ENCODE measurements at regions not wholly inside any gene's neighbourhood (a gene's known extent, or its start where the extent isn't known, plus 50 kb on each side); places are given as distances from the start of the nearest gene placed in this dataset.
A peak's percentile ranks its signal among the peaks of the same experiment; 100 is the strongest.
"Not testable (repeated sequence)": the region's sequence is repeated elsewhere in the genome, so short reads cannot be mapped to it uniquely, and the experiment has no call there.

DNA sequence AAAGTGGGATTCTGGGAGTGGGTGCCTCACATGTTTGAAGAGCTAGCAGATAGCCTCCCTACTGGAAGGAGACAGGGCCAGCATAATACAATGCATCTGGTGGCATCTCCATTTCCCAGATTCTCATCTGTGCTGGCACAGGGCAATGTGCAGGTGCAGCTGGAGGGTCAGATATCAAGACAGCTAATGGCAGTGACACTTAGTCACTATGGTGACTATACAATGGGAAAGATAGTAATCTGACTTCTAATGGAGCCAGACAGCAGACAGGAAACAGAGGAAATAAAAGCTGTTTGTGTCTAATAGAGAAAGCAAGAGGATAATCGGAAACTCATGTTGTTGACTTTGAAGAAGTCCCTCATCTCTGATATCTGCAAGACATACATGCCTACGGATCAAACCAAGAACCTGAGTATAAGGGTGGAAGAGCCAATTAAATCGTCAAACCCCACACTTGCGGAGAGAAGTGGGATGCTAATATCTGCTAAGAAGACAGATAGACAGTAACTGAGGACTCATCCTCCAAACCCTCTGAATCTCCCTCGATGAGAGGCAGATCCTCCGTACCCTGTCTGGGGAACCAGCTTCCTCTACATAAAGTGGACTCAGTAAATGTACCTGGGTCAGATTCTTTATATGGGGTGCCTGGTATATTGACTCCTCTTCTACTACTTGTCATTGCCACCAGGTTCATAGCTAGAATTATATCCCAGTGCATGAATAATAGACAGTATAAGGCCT is 692.7 kb downstream of the SOCS6 start:
- DNase-seq, result no peak

- DNase-seq, result no peak
Observed at GRCh38 chr18:70973626-70974025, 684.8 kb downstream of the SOCS6 start.

- no peak for DNase-seq
Observed at GRCh38 chr18:70966419-70966818, 677.6 kb downstream of the SOCS6 start.

DNA sequence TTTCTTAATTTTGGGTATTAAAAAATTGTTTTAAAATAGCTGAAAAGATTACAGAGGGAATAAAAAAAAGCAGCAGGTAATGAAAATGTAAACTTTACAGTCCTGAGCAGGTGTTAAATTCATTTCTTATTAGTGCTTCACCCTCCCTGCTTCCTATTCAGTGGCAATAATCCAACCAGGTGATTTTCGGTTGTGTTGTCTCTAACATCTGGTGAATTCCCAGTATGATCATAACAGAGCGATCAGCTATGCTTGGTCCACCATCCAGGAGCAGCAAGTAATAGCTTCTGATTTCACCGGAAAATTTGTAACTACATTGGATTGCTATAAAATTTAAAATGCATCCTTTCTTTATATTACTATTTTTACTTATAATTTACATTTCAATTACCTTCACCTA is 673.1 kb downstream of the SOCS6 start:
- no peak for DNase-seq

DNA sequence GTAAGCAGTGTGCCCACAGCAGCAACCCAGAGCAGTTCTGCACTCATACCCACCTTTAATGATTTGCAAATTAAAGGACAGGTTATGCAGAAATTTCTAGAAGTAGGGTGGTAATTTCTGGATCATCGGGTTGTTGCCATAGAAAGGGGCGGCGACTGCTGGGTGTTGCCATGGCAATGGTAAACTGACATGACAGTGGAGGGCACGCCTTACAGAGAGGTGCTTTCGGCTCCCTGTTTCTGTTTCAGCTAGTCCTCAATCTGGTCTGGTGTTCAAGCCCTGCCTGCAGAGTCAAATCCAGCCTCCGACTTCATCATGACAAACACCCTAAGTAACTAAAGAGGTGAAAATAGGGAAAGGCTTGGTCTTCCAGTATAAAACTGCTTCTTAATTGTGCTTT is 667.7 kb downstream of the SOCS6 start:
- no peak for DNase-seq

DNA sequence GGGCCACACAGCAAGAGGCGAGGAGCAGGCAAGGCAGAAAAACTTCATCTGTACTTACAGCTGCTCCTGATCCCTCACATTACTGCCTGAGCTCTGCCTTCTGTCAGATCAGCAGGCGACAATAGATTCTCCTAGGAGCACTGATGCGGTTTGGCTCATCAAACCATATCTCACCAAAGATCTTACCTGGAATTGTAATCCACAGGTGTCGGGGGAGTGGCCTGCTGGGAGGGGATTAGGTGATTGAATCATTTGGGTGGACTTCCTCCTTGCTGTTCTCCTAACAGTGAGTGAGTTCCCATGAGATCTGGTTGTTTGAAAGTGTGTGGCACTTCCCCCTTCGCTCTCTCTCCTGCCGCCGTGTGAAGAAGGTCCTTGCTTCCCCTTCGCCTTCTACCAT is 647.3 kb downstream of the SOCS6 start:
- DNase-seq, result no peak

GRCh38 chr18:70931942-70932814 is 643.3 kb downstream of the SOCS6 start:
- DNase-seq, result peak; percentile 4

DNA sequence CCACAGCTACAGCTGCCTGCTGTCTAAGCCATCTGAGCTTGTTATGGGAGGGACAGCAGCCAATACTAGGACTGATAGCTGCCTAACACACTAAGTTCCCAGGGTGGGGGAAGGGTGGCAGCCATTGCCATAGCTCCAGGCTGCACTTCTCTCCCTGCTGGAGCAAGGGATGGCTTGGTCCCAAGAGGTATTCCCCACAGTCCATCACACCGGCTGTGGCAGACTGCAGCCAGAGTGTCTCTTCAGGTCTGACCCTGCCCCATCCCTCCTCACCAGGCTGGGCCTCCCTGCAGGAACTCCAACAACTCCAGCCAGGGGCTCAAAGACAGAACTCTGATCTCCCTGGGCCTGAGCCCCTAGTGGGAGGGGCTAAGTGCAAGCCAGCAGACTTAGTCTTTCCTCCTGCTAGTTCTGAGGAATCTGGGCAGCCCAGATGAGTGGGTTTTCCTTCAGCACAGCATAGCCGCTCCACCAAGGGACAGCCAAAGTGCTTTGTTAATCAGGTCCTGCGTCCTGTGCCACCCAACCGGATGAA is 632.1 kb downstream of the SOCS6 start:
- DNase-seq, result no peak

DNA sequence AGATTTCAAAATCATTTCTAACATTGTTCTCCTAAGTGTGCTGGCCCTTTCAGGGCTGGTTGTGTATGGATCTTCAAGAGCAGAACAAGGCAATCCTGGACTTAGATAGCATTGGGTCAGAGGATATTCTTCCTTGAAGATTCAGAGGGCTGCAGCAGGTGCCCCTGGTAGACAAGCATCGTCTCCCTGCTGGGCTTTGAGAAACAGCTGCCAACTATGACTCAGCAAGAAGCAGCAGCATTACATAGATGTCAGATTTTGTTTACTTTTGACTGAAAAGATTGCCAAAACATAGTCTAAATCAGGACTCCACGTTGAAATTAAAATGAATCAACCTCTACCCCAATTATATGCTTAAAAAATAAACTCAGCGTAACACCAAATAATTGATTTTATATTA is 618.8 kb downstream of the SOCS6 start:
- DNase-seq, result no peak

DNA sequence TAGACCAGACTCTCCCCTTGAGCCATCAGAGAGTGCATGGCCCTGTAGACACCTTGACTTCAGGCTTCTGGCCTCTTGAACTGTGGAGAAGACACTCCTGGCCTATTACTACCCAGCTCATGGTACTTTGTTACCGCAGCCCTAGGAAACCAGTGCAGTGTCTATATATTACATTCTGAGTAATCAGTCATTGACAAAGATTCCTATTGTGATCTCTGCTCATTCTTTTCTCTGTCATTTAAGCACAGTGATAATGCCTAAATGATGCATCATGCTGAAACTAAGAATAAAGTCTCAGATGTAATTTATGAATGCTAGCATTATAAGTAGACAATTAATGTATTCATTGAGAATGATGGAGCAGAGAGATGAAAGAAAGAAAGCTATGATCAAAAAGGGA is 603.5 kb downstream of the SOCS6 start:
- DNase-seq, result no peak

GRCh38 chr18:70870292-70870691 is 581.4 kb downstream of the SOCS6 start:
- DNase-seq, result no peak

GRCh38 chr18:70848329-70848728 is 559.5 kb downstream of the SOCS6 start:
- DNase-seq, result no peak

DNA sequence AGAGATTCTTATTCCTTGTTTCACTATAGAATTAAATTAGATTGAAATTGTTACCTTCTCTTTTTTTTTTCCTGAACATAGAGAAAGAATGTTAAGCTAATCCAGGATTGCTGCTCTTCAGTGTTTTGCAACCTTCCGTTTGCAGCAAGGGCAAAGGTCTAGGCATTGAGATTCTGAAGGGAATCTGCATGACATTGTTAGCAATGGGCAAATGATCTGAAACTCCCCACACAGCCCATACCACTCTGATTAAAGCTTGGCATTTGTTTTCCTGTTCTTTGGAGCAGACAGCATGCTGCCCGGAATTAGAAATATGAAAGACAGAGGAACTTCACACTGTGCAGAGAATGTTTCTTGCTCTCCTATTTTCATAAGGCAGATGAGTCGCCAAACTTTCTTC is 551.8 kb downstream of the SOCS6 start:
- DNase-seq, result no peak

DNA sequence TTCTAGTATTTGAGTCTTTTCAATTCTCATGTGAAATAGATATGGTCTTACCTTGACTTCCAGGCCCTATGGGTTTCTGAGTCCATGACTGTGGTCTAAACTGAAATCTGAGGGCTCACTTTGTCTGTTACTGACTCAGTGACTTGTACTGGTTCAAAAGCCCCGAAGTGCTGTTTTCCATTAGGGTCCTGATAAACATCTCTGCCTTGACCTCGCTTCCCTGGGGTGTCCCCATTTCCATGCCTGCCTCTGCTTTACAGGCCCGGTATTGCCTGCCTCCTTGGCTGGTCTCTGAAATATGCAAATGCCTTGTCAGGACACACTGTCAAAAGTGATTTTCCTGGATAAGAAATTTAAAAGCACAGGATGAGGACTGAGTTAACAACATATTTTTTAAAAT is 538.8 kb downstream of the SOCS6 start:
- no peak for DNase-seq

GRCh38 chr18:70826571-70826970 is 537.7 kb downstream of the SOCS6 start:
- DNase-seq, result no peak

GRCh38 chr18:70822691-70823090 is 533.8 kb downstream of the SOCS6 start:
- DNase-seq, result no peak

DNA sequence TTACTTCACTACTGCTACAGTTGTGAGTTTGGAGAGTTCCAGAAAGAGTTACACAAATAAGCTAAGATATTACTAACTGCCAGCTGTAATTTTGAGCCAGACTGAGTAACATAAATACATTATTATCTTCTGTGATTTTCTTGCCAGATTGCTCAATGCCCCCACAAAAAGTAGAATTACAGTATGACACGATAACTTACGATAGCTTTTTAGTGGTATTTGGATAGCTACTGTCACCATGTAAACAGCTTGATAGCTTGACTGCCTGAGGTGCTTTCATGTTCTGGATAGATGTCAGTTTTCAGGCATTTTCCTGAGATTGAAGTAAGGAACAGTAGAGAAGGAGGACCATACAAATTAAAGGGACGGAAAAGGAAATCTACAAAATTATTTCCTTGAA is 533.3 kb downstream of the SOCS6 start:
- DNase-seq, result no peak

GRCh38 chr18:70808481-70809056 is 519.7 kb downstream of the SOCS6 start:
- no peak for DNase-seq

DNA sequence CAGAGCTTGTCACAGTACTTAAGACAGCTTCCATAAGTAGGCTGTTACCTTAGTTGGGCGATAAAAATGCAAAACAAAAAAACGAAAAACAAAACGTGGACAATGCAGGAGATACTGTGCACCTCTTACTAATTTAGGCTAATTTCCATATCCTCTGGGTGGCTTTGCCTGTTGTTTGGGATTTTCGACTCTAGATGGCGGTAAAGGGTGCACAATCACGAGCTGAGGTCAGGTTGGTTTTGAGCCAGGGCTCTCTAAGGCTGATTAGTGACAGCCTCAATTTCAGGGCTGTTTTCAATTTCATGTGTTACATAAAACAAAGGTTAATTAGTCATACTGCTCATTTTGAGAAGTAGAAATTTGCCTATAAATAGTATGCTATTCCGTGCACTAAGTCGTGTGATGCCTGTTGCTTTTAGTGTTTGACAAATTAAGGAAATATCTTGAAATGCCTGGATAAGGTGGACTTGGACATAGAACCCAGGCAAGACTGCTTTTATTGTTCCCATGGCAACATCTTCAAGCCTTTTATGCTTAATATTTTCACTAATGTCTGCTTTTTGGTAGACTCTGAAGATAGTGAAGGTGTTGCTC is 493.1 kb downstream of the SOCS6 start:
- DNase-seq, result peak; percentile 16

DNA sequence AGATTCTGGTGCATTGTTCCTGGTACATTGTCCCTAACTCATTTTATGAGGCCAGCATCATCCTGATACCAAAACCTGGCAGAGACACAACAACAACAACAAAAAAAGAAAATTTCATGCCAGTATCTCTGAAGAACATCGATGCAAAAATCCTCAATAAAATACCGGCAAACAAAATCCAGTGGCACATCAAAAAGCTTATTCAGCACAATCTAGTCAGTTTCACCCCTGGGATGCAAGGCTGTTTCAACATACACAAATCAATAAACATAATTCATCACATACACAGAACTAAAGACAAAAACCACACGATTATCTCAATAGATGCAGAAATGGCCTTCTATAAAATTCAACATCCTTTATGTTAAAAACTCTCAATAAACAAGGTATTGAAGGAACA is 477.4 kb downstream of the SOCS6 start:
- not testable (repeated sequence) for DNase-seq

DNA sequence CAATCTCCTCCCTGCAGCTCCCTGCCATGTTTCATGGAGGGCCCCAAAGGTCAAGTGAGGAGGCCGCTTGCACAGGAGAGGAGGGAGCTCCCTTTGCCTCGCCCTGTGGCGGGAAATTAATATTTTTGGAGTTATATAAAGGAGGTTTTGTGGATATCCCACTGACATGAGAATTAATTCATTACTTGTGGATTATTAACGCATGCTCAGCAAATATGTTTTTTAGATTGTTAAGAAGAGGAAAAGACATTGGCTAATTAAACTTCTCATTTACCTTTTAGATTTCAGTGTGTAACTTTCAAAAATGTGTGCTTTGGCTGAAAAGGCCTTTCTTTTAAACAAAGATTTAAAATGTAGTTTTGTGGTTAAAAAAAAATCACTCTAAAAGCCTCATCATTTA is 474.0 kb downstream of the SOCS6 start:
- DNase-seq, result no peak

GRCh38 chr18:70758780-70759179 is 469.9 kb downstream of the SOCS6 start:
- DNase-seq, result no peak

GRCh38 chr18:70754486-70754885 is 465.6 kb downstream of the SOCS6 start:
- DNase-seq, result no peak
